Endothelial cell of hepatic sinusoid (primary cell): ENCODE measurements at regions not wholly inside any gene's neighbourhood (a gene's known extent, or its start where the extent isn't known, plus 50 kb on each side); places are given as distances from the start of the nearest gene placed in this dataset.
"Not testable (repeated sequence)": the region's sequence is repeated elsewhere in the genome, so short reads cannot be mapped to it uniquely, and the experiment has no call there.

Experiments
- in situ Hi-C: cut with HindIII; loops from 2 replicates; pipeline ENCODE4 v1.10.0; 2017; ENCODE audit warnings: low sequenced_read_pairs

GRCh38 chr15:31724903-31725302, 305.4 kb upstream of the CHRNA7 start:
- in situ Hi-C loops: not testable (repeated sequence)

GRCh38 chr15:31725619-31726018, 304.7 kb upstream of the CHRNA7 start:
- in situ Hi-C loops: not testable (repeated sequence)

DNA sequence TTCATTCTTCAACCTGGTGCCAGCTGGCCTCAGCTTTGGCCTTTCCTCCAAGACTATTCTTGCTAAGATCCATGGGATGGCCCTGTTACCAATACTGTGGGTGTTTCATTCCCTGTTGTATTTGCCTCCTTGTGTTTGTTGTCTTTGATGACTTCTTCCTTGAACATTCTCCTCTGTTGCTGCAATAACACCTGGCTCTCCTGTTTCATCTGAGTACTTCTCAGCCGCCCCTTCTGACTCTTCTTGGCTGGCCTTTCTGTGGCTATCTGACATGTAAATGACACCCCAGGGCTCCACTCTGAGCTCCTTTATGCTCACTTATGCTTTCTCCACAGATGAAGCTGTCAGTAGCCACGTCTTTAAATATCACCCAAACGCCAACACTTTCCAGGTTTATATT, 302.7 kb upstream of the CHRNA7 start:
- in situ Hi-C loops: no loop called here

DNA sequence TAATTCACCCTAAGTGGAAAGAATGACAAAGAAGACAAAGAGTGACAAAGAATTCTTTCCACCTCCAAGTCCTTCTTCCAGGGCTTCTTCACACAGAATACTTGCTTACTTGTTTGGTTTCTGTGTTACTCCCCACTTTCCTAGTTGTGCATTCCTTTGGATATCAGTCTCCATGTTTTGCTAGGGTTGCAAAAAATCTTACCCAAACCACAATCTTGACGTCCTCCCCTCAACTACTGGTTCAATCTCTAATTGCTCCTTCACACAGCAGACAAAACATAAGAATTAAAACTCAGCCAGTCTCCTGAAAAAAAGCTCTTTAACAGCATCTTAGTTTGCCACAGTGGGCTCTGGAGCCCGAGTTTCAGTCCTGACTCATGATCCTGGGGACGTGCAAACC, 297.6 kb upstream of the CHRNA7 start:
- in situ Hi-C loops: no loop called here

GRCh38 chr15:31733424-31733823, 296.9 kb upstream of the CHRNA7 start:
- in situ Hi-C loops: no loop called here

- in situ Hi-C loops: no loop called here
Measured at GRCh38 chr15:31740203-31740602, 290.1 kb upstream of the CHRNA7 start.

DNA sequence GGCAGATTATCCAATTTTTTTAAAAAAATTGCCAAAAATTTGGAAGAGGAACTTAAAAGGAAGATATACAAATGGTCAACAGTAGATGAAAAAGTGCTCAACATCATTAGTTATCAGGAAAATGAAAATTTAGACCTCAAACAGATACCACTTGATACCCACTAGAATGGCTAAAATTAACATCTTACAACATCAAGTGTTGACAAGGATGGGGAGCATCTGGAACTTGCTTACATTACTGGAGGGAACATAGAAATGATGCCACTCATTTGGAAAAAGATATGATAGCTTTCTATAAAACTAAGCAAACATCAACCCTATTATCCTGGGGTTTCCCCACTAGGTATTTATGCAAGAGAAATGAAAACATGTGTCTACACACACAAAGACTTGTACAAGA, 284.5 kb upstream of the CHRNA7 start:
- in situ Hi-C loops: no loop called here

- in situ Hi-C loops: no loop called here
Measured at GRCh38 chr15:31752065-31752762, 278.1 kb upstream of the CHRNA7 start.

- in situ Hi-C loops: no loop called here
Measured at GRCh38 chr15:31752905-31753304, 277.4 kb upstream of the CHRNA7 start.

GRCh38 chr15:31758126-31758525, 272.2 kb upstream of the CHRNA7 start:
- in situ Hi-C loops: no loop called here

- in situ Hi-C loops: no loop called here
Measured at GRCh38 chr15:31768055-31768454, 262.3 kb upstream of the CHRNA7 start.

- in situ Hi-C loops: no loop called here
Measured at GRCh38 chr15:31774045-31774444, 256.3 kb upstream of the CHRNA7 start.

GRCh38 chr15:31776039-31776438, 254.3 kb upstream of the CHRNA7 start:
- in situ Hi-C loops: no loop called here

DNA sequence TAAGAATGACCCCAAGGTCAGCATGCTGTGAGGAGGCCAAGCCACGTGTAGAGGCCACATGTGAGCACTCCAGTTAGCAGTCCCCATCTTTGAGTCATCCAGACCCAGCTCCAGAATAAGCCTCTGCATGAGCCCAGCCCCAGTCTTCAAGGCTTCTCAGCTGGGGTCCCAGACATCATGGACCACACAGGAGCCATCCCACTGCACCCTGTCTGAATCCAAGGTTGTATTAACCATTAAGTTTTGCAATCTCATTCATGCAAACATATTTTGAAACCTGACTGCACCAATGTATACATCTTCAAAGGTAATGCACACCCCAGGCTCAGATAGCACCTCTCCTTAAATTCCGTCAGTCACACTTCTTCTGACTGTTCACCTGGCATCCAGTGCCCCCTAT, 249.1 kb upstream of the CHRNA7 start:
- in situ Hi-C loops: no loop called here

- in situ Hi-C loops: no loop called here
Measured at GRCh38 chr15:31782016-31782783, 248.1 kb upstream of the CHRNA7 start.

DNA sequence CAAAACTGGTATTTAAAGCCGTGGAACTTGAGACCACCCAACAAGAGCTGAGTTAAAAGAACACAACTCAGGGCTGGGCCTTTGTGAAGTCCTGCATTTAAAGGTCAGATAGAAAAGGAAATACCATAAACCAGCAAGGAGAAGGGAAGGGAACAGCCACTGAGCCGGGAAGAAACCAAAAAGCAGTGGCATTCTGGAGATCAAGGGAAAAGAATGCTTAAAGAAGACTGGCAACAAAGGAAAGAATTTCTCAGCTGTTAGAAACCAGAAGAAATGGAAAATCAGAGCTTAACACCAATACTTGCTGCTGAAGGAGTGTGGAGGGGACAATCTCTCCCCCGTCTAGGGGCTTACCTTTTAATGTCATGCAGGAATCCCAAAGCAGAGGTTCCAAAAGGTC, 247.4 kb upstream of the CHRNA7 start:
- in situ Hi-C loops: no loop called here

GRCh38 chr15:31786360-31786759, 244.0 kb upstream of the CHRNA7 start:
- in situ Hi-C loops: no loop called here

DNA sequence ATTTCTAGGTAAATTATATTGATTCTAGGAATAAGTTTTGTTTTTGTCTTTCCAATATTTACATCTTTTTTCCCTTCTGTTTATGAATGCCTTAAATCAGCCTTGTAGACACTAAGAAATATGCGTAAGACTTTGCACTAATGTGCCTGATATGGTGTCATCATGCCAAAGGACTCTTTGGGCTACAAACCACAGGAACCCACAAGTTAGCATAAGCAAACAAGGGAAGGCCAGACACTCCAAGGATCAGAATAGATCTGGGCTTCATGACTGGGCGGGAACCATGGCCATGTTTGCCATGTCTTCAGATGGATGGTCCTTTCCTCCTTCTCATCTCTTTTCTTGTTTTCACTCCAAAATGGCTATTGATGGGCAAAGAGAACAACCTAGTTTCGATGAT, 242.2 kb upstream of the CHRNA7 start:
- in situ Hi-C loops: no loop called here

GRCh38 chr15:31792611-31793199, 237.6 kb upstream of the CHRNA7 start:
- in situ Hi-C loops: no loop called here

- in situ Hi-C loops: no loop called here
Measured at GRCh38 chr15:31799319-31799714, 231.0 kb upstream of the CHRNA7 start.

DNA sequence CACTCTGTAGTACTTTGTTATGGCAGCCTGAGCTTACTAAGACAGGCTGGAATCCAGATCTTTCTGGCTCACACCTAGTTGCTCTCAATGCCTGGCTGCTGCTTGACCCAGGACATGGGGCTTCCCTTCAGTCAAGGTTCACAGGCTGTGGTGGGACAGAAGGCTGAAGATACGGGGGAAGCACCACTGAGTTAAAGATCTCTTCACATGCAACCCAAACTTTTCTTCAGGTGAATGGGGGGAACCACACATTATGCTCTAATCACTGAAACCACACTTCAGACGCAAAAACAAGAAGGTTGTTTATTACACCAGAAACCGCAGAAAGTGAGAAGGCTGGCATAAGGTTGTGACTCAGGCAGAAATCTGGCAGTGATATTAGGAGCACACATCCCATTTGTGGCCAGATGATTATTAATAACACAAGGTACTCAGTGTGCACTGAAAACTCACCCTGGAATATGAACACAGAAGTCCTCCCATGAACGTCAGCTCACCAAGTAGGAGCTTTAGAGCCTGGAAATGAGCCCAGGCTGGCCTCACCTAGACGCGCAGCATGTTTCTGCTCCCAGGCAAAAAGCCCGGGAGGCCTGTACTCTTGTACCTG, 230.5 kb upstream of the CHRNA7 start:
- in situ Hi-C loops: no loop called here

GRCh38 chr15:31801152-31801551, 229.2 kb upstream of the CHRNA7 start:
- in situ Hi-C loops: no loop called here
